Progenitor cell of endocrine pancreas (in vitro differentiated cells): ENCODE measurements at regions not wholly inside any gene's neighbourhood (a gene's known extent, or its start where the extent isn't known, plus 50 kb on each side); places are given as distances from the start of the nearest gene placed in this dataset.
"Not testable (repeated sequence)": the region's sequence is repeated elsewhere in the genome, so short reads cannot be mapped to it uniquely, and the experiment has no call there.

Experiments used
- DNase-seq: peaks from one replicate; pipeline ENCODE4 v3.0.0; 2021; ENCODE audit warnings: low spot score; ENCODE audit not compliant: unreplicated experiment
- H3K27ac Mint-ChIP-seq: 2 replicates; pipeline ENCODE4 v1.8.0; 2021; ENCODE audit warnings: mild to moderate bottlenecking, moderate library complexity, mixed read lengths
- H3K27me3 Mint-ChIP-seq: 2 replicates; pipeline ENCODE4 v1.8.0; 2021; ENCODE audit warnings: mixed read lengths
- H3K36me3 Mint-ChIP-seq: 2 replicates; pipeline ENCODE4 v1.8.0; 2022; ENCODE audit warnings: mixed read lengths; ENCODE audit not compliant: insufficient read depth
- H3K4me1 Mint-ChIP-seq: 2 replicates; pipeline ENCODE4 v1.8.0; 2021; ENCODE audit warnings: low read depth, mixed read lengths
- H3K4me3 Mint-ChIP-seq: 2 replicates; pipeline ENCODE4 v1.8.0; 2021; ENCODE audit warnings: low read depth, mild to moderate bottlenecking, moderate library complexity, mixed read lengths
- H3K9me3 Mint-ChIP-seq: 2 replicates; pipeline ENCODE4 v1.8.0; 2021; ENCODE audit warnings: low read depth, mixed read lengths
- CTCF ChIP-seq: fragments of 200-600 bp; sonication (generic); IDR thresholded peaks from one replicate; pipeline ENCODE4 v1.5.0; 2021; ENCODE audit warnings: antibody characterized with exemption, mild to moderate bottlenecking; ENCODE audit not compliant: unreplicated experiment

- Mint-ChIP-seq H3K9me3 (peaks cover 3% of the 10 kb centered on the region), H3K36me3 (no peaks in the 10 kb centered on the region), H3K4me3 (no peak overlapping the region), H3K4me1 (peaks cover 9% of the 10 kb centered on the region), H3K27ac (no peak overlapping the region), H3K27me3 (peaks cover 47% of the 10 kb centered on the region)
- no peak for DNase-seq
- no peak for TF ChIP-seq CTCF
Measured at GRCh38 chr9:78439866-78440830, 143.2 kb downstream of the PSAT1 start.

GRCh38 chr9:78441396-78441795 is 144.5 kb downstream of the PSAT1 start:
- no peak for DNase-seq
- TF ChIP-seq CTCF = no peak
- Mint-ChIP-seq H3K36me3 (no peaks in the 10 kb centered on the region), H3K27me3 (peaks cover 42% of the 10 kb centered on the region), H3K27ac (no peak overlapping the region), H3K4me1 (peaks cover 9% of the 10 kb centered on the region), H3K9me3 (peaks cover 3% of the 10 kb centered on the region), H3K4me3 (no peak overlapping the region)

GRCh38 chr9:78441822-78442431 is 145.0 kb downstream of the PSAT1 start:
- Mint-ChIP-seq H3K4me1 (peaks cover 9% of the 10 kb centered on the region), H3K9me3 (peaks cover 3% of the 10 kb centered on the region), H3K27ac (no peak overlapping the region), H3K27me3 (peaks cover 38% of the 10 kb centered on the region), H3K4me3 (no peak overlapping the region), H3K36me3 (no peaks in the 10 kb centered on the region)
- no peak for TF ChIP-seq CTCF
- no peak for DNase-seq

- H3K9me3 Mint-ChIP-seq, H3K4me3 Mint-ChIP-seq, H3K27ac Mint-ChIP-seq, H3K36me3 Mint-ChIP-seq, DNase-seq, H3K4me1 Mint-ChIP-seq: not testable (repeated sequence)
- peaks cover 33% of the 10 kb centered on the region for H3K27me3 Mint-ChIP-seq
Measured at GRCh38 chr9:78442577-78442976, 145.7 kb downstream of the PSAT1 start.

- H3K4me1 Mint-ChIP-seq = peaks cover 4% of the 10 kb centered on the region
- peaks cover 21% of the 10 kb centered on the region for H3K27me3 Mint-ChIP-seq
- no peaks in the 10 kb centered on the region for H3K36me3 Mint-ChIP-seq
- TF ChIP-seq CTCF = no peak
- no peak overlapping the region for H3K4me3 Mint-ChIP-seq
- no peak for DNase-seq
- H3K27ac Mint-ChIP-seq = no peak overlapping the region
- H3K9me3 Mint-ChIP-seq = peaks cover 3% of the 10 kb centered on the region
Measured at GRCh38 chr9:78443946-78444345, 147.0 kb downstream of the PSAT1 start.
